Hippocampal formation (tissue), 2 donors: ENCODE measurements at regions not wholly inside any gene's neighbourhood (a gene's known extent, or its start where the extent isn't known, plus 50 kb on each side); places are given as distances from the start of the nearest gene placed in this dataset.
"Not testable (repeated sequence)": the region's sequence is repeated elsewhere in the genome, so short reads cannot be mapped to it uniquely, and the experiment has no call there.

Experiments used
- DNase-seq, 2 donors: peaks; one replicate each; lab custom pipeline; 2025; lab: John Stamatoyannopoulos, UW

- DNase-seq: not testable (repeated sequence)
These were observed 128.5 kb upstream of the ZNF267 start for GRCh38 chr16:31745098-31745497.

- no peak for DNase-seq
These were observed 127.7 kb upstream of the ZNF267 start for GRCh38 chr16:31745900-31746299.

- DNase-seq: no peak
These were observed 118.5 kb upstream of the ZNF267 start for GRCh38 chr16:31754998-31755615.

GRCh38 chr16:31764103-31764502 lies 109.5 kb upstream of the ZNF267 start:
- no peak for DNase-seq

- no peak for DNase-seq
These were observed 106.3 kb upstream of the ZNF267 start for GRCh38 chr16:31767267-31767666.

GRCh38 chr16:31780342-31780741 lies 93.3 kb upstream of the ZNF267 start:
- DNase-seq: no peak

GRCh38 chr16:31785126-31785525 lies 88.5 kb upstream of the ZNF267 start:
- no peak for DNase-seq

GRCh38 chr16:31807086-31807485 lies 66.5 kb upstream of the ZNF267 start:
- DNase-seq: no peak

- no peak for DNase-seq
These were observed 62.7 kb upstream of the ZNF267 start for GRCh38 chr16:31810863-31811262.

- not testable (repeated sequence) for DNase-seq
These were observed 57.5 kb upstream of the ZNF267 start for GRCh38 chr16:31816141-31816540.

- DNase-seq: no peak
These were observed 54.2 kb upstream of the ZNF267 start for GRCh38 chr16:31819386-31819785.

GRCh38 chr16:31819948-31820347 lies 53.7 kb upstream of the ZNF267 start:
- DNase-seq: no peak
